ENCODE measurements at regions not wholly inside any gene's neighbourhood (a gene's known extent, or its start where the extent isn't known, plus 50 kb on each side); places are given as distances from the start of the nearest gene placed in this dataset.

DNA sequence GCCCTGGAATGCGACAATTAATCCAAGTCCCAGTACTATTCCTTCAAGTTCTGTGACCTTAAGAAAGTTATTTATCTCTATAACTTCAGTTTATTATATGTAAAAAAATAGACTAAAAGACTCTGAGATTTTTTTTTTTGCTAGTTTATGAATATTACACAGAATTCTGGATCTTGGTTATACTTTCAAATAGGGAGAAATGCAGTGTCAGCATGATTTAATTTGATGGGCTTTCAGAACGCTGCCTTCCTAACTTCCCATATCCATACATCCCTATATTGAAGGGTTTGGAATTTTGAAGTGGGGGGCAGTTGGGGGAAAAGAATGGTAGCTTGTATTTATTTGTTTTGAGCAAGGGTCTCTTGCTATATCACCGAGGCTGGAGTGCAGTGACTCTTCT lies 98.4 kb upstream of the MEGF10 start:
- TF ChIP-seq SUZ12 (IDR thresholded peaks at IDR 0.05; ENCODE audit: extremely low read depth, insufficient read depth, insufficient read length) (no peak), ZNF274 (IDR thresholded peaks at IDR 0.05; ENCODE audit: low read depth, low read length) (no peak), YY1 (IDR thresholded peaks at IDR 0.05; ENCODE audit: insufficient read depth, insufficient read length) (no peak)

All from NT2/D1 (cell line).